Thymus (tissue), 11 donors: ENCODE measurements at regions not wholly inside any gene's neighbourhood (a gene's known extent, or its start where the extent isn't known, plus 50 kb on each side); places are given as distances from the start of the nearest gene placed in this dataset.

Experiments used
- DNase-seq, 9 donors: peaks; one replicate each; pipeline ENCODE4 v3.0.0-alpha.2; 2013; ENCODE audit warnings: low spot score in 9 of 9, low read depth in 6 of 9, missing footprints in 1 of 9
- H3K27ac ChIP-seq, 2 donors: one replicate each; pipeline ENCODE4 v1.5.1; 2013; ENCODE audit warnings: control low read depth in 1 of 2, low read depth in 1 of 2, low read length in 1 of 2, mild to moderate bottlenecking in 1 of 2, moderate library complexity in 1 of 2
- H3K27me3 ChIP-seq, 2 donors: one replicate each; pipeline ENCODE4 v1.5.1; 2013; ENCODE audit warnings: low read length in 1 of 2; ENCODE audit not compliant: control insufficient read depth in 2 of 2, insufficient read depth in 1 of 2
- H3K36me3 ChIP-seq, 2 donors: one replicate each; pipeline ENCODE4 v1.5.1; 2013; ENCODE audit warnings: low read length in 1 of 2, mild to moderate bottlenecking in 1 of 2, moderate library complexity in 1 of 2; ENCODE audit not compliant: control insufficient read depth in 2 of 2, insufficient read depth in 2 of 2
- H3K4me1 ChIP-seq, 2 donors: one replicate each; pipeline ENCODE4 v1.5.1; 2013; ENCODE audit warnings: low read length in 2 of 2; ENCODE audit not compliant: control insufficient read depth in 2 of 2, insufficient read depth in 2 of 2
- H3K4me3 ChIP-seq, 2 donors: one replicate each; pipeline ENCODE4 v1.5.1; 2013; ENCODE audit warnings: low read length in 2 of 2, control low read depth in 1 of 2, mild to moderate bottlenecking in 1 of 2
- H3K9me3 ChIP-seq, 2 donors: one replicate each; pipeline ENCODE4 v1.5.1; 2013; ENCODE audit warnings: low read length in 1 of 2, mild to moderate bottlenecking in 1 of 2; ENCODE audit not compliant: control insufficient read depth in 2 of 2, insufficient read depth in 1 of 2
- WGBS: extraction: QIAGEN DNeasy Blood & Tissue Kit; methylation state at CpG from one replicate; pipeline ENCODE4 v1.1.7; 2013; 5-methylcytosine and 5-hydroxymethylcytosine counted together
- donor health status: healthy.

DNA sequence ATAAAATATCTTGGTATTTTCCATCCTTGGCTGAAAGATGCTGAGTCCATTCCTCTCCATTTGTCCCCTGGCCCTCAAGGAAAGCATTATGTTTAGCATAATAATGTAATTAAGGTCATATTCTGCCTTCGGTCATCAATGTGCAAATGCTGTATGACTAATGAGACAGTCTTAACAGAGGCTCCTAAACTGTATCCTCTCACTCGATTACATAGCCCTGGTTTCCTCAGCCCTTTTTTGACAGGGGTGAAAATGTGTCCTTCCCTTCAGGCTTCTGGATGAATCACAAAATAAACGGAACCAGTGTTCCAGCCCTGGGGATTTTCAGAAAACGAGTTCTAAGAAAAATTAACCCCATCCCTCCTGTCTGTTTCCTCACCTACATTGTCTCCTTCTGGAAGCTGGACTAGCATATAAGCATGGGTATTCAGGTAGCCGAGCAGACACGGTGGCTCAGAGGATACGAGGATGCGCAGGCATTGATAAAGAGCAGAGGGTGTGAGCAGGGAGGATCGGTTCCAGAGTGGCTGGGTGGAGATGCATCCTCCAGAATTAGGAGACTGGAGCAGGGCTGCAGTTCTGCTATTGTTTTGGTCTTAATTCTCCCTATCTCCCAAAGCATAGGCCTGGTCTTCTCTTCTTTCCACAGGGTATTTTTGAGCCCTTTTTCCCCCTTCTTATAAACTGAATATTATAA is 742.9 kb downstream of the TLR4 start:
- Histone ChIP-seq H3K9me3 (no peaks in the 10 kb centered on the region), H3K4me1 (no peaks in the 10 kb centered on the region), H3K4me3 (no peak overlapping the region), H3K36me3 (no peaks in the 10 kb centered on the region), H3K27ac (no peak overlapping the region), H3K27me3 (no peaks in the 10 kb centered on the region)
- WGBS = 70% methylated on average over 9 of the region's 9 CpGs
- no peak for DNase-seq

DNA sequence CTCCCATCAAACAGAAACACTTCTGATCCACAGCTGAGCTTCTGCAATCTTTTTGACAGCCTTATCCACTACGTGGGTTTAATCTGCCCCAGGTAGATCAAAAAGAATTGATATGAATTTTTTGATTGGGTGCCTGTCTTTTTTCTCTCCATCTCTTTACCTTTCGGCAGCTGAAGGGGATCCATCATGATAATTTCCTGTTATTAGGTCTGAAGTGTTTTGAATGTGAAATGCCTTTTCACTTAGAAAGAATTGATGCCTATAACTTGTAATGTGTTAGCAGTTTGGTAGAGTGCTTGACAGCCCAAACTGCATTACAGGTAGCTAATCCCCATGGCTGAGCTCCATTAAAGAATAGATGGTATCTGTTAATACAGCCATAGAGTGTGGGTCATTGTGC is 745.4 kb downstream of the TLR4 start:
- Histone ChIP-seq H3K4me3 (no peak overlapping the region), H3K27me3 (no peaks in the 10 kb centered on the region), H3K36me3 (no peaks in the 10 kb centered on the region), H3K4me1 (no peaks in the 10 kb centered on the region), H3K9me3 (no peaks in the 10 kb centered on the region), H3K27ac (no peak overlapping the region)
- 87% methylated on average over 2 of the region's 2 CpGs for WGBS
- DNase-seq = no peak

DNA sequence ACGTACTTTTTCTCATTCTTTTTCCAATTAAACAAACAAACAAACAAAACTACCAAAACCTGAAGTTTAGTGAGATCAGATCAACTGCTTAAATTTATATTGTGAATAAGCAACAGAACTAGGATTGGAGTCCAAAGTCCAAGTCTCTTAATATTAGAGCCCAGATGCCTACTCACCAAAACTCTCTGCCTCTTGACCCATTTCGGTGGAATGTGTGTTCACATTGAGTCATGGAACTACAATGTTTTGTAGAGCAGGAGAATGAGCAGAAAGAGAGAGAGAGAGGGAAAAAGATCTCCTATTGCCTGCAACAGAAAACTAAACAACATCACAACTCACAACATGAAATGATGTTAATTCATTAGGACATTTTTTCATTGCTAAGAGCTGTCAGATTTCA is 751.1 kb downstream of the TLR4 start:
- no peak overlapping the region for H3K27ac ChIP-seq
- no peak for DNase-seq
- H3K9me3 ChIP-seq = no peaks in the 10 kb centered on the region
- no peaks in the 10 kb centered on the region for H3K36me3 ChIP-seq
- H3K27me3 ChIP-seq = no peaks in the 10 kb centered on the region
- H3K4me1 ChIP-seq = no peaks in the 10 kb centered on the region
- no peak overlapping the region for H3K4me3 ChIP-seq
- 90% methylated on average over 2 of the region's 2 CpGs for WGBS

DNA sequence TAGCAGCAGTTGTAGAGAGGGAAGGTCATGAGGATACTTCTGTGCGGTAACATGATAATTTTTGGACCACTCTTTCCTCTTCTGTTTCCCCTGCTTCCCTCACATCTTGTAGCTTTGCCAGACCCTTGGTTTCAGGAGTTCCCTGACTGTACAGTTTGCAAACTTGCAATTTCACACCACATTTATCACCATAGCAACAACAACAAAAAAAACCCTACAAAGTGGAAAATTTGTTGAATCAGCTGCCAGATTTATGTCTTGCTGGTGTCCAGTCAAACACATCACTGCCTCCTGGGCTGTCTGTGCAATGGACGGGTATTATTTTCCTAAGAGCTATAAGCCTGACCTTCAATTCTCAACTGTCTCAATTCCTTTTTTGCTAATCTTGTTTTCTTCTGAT is 751.6 kb downstream of the TLR4 start:
- Histone ChIP-seq H3K36me3 (no peaks in the 10 kb centered on the region), H3K4me1 (no peaks in the 10 kb centered on the region), H3K4me3 (no peak overlapping the region), H3K27ac (no peak overlapping the region), H3K9me3 (no peaks in the 10 kb centered on the region), H3K27me3 (no peaks in the 10 kb centered on the region)
- no peak for DNase-seq
- WGBS = 85% methylated on average over 2 of the region's 2 CpGs

DNA sequence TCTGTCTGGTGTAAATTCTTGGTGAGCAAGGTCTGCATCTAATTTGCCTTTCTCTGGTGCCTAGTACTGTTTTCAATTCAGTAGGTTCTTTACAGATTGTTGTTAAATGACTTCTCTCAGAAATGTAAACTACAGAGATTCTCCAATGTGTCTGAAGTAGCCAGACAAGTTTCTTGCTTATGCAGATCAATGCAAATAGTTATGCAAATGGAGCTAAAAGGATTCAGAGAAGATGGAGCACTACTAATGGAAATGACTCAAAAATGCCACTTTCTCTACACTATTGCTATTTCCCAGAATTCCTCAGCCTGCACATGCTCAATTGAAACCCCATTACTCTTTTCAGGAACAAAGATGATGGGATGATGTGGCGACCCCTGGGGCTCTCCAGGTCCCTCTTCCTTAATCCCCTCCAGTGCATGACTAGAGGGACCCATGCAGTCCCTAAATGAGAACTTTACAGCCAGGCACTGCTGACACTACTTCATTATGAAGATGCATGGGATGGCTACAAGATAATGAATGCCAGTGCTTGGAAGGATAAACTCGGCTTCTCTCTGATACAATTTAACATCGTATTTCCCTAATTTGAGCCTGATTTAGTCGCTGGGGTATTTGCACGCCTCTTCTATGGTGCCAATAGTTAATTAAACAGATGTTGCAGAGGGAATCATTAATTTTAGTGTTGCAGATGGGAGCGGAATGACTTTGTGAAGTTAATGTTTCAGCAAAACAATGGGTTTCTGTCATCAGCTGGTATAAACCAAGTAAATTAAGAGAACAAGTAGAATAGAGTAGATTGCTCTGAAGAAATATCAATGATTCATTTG is 753.2 kb downstream of the TLR4 start:
- H3K36me3 ChIP-seq = no peaks in the 10 kb centered on the region
- H3K4me3 ChIP-seq = no peak overlapping the region
- no peaks in the 10 kb centered on the region for H3K4me1 ChIP-seq
- no peaks in the 10 kb centered on the region for H3K27me3 ChIP-seq
- H3K27ac ChIP-seq = no peak overlapping the region
- 90% methylated on average over 6 of the region's 6 CpGs for WGBS
- no peak for DNase-seq
- no peaks in the 10 kb centered on the region for H3K9me3 ChIP-seq

DNA sequence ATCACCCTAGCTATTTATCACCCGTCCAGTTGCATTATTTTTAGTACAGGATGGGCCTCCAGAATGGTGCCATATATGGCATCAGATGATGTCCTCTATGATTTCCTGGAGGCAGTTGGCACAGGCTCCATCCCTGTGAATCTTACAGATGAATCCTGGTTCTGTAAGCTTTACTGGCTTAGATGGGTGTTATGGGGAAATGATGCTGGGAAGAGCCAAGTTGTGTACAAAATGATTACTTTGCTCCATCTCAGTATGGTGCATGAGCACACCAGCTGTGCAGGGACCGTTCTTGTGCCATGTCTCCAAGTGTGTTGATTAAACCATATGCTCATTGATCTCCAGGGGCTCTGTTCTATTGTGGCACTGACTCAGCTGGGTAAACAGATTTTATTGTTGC is 755.7 kb downstream of the TLR4 start:
- H3K4me1 ChIP-seq = no peaks in the 10 kb centered on the region
- no peaks in the 10 kb centered on the region for H3K36me3 ChIP-seq
- WGBS = 92% methylated on average over 2 of the region's 2 CpGs
- no peaks in the 10 kb centered on the region for H3K9me3 ChIP-seq
- no peak overlapping the region for H3K4me3 ChIP-seq
- H3K27me3 ChIP-seq = no peaks in the 10 kb centered on the region
- H3K27ac ChIP-seq = no peak overlapping the region
- no peak for DNase-seq

DNA sequence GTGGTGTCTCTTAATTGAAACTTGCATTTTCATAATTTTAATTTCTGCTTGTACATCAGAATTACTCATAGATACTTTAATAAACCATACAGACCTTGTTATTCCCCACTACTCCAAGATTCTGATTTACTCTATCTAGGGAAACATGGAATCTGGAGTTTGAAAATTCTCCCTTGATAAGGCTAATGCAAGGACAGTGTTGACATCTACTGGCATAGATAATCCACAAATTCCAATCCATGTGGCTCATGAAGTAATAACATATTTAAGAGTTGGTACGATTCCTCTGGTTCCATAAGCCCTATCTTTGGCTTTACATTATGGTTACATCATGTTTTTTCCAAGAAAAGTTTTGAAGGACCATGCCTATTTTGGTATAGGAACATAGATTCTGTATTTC is 759.2 kb downstream of the TLR4 start:
- H3K27me3 ChIP-seq = no peaks in the 10 kb centered on the region
- DNase-seq = no peak
- H3K9me3 ChIP-seq = no peaks in the 10 kb centered on the region
- H3K4me3 ChIP-seq = no peak overlapping the region
- H3K4me1 ChIP-seq = no peaks in the 10 kb centered on the region
- WGBS = 86% methylated on average over 1 of the region's 1 CpG
- no peaks in the 10 kb centered on the region for H3K36me3 ChIP-seq
- no peak overlapping the region for H3K27ac ChIP-seq

DNA sequence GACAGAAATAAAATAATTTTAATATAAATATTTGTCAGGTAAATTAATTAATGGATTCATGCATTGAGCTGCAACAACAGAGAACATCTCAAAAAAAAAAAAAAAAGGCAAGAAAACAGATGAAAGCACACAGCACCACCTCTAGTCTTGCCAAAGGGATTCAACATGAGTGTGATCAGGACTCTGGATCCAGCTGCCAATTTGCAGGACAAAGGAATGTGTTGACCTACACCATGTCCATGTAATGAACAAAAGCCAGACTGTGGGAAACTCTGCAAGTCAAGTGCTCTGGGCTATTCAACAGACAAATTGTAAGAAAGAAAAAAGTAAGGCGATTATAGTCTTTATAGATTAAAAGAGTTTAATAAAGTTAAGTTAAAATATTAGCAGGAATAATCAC is 769.3 kb downstream of the TLR4 start:
- H3K4me1 ChIP-seq = no peaks in the 10 kb centered on the region

DNA sequence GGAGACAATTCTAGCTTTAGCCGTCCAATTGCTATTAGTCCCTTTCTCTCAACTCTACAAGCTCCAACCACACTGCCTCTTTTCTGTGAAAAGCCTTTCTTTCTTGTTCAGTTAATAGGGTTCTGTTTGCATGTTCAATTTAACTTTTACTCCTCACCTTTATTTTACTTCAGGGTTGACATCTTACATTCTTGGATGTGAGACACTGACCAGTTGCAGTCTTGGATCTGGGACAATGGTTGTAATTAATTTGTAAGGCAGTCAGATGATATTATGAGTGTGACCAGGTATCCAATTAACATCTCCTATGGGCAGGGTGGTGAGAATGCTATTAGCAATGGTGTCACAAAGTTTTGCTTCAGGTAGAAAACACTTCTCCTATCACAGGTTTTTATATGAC is 774.5 kb downstream of the TLR4 start:
- H3K4me3 ChIP-seq = no peak overlapping the region
- H3K9me3 ChIP-seq = no peaks in the 10 kb centered on the region
- no peaks in the 10 kb centered on the region for H3K36me3 ChIP-seq
- H3K27me3 ChIP-seq = no peaks in the 10 kb centered on the region
- 98% methylated on average over 1 of the region's 1 CpG for WGBS
- no peaks in the 10 kb centered on the region for H3K4me1 ChIP-seq
- DNase-seq = no peak
- H3K27ac ChIP-seq = no peak overlapping the region

More for the DNA sequence above, 769.3 kb downstream of the TLR4 start:
- no peak overlapping the region for H3K27ac ChIP-seq
- no peak for DNase-seq
- H3K36me3 ChIP-seq = no peaks in the 10 kb centered on the region
- no peak overlapping the region for H3K4me3 ChIP-seq
- no peaks in the 10 kb centered on the region for H3K9me3 ChIP-seq
- WGBS = 82% methylated on average over 1 of the region's 1 CpG
- no peaks in the 10 kb centered on the region for H3K27me3 ChIP-seq
